C4-2B (cell line): ENCODE measurements at regions not wholly inside any gene's neighbourhood (a gene's known extent, or its start where the extent isn't known, plus 50 kb on each side); places are given as distances from the start of the nearest gene placed in this dataset.

Source experiments
- H3K27ac ChIP-seq: fragments of 450-650 bp; 2 replicates; pipeline ENCODE4 v1.5.1; 2017
- CTCF ChIP-seq: fragments of 450-650 bp; conservative IDR thresholded peaks from 2 replicates; pipeline ENCODE4 v1.5.1; 2017; ENCODE audit warnings: mild to moderate bottlenecking
- ZFX ChIP-seq: fragments of 450-650 bp; IDR thresholded peaks from 2 replicates; pipeline ENCODE4 v1.6.1; 2017

- no peak overlapping the region for H3K27ac ChIP-seq
- no peak for TF ChIP-seq ZFX
- no peak for TF ChIP-seq CTCF
Measured at GRCh38 chr2:123746006-123746405, 279.1 kb upstream of the CNTNAP5 start.

- no peak for TF ChIP-seq CTCF
- TF ChIP-seq ZFX, result no peak
- no peak overlapping the region for H3K27ac ChIP-seq
Measured at GRCh38 chr2:123747326-123747725, 277.8 kb upstream of the CNTNAP5 start.

DNA sequence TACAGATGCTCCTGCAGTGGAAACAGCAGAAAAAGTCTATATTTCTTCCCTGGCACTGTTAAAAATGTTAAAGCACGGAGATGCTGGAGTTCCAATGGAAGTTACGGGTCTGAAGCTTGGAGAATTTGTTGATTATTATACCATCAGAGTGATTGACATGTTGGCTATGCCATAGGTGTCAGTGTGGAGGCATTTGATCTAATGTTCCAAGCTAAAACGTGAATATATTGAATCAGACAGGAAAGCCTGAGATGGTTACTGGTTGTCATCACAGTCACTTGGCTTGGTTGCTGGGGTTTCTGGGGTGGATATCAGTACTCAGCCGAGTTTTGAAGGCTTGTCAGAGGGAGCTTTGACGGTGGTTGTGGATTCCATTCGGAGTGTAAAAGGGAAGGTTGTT, 262.9 kb upstream of the CNTNAP5 start:
- H3K27ac ChIP-seq, result no peak overlapping the region
- no peak for TF ChIP-seq CTCF
- TF ChIP-seq ZFX, result no peak

DNA sequence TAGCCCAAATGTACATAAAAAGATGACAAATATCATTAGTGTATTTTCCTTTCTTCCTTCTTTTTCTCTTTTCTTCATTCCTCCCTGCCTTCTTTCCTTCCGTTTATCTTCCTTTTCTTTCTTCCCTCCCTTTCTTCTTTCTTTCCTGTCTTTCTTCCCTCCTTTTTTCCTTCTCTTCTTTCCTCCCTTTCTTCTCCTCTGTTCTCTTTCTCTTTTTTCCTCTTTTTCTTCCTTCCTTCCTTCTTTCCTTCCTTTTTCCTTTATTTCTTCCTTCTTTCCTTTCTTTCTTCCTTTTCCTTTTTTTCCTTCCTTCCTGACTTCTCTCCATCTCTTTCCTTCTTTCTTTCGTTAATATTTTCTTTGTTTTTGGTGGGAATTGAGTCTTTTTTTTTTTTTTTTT, 256.9 kb upstream of the CNTNAP5 start:
- no peak overlapping the region for H3K27ac ChIP-seq

GRCh38 chr2:123769001-123769400, 256.1 kb upstream of the CNTNAP5 start:
- no peak overlapping the region for H3K27ac ChIP-seq

More for the DNA sequence above, 256.9 kb upstream of the CNTNAP5 start:
- no peak for TF ChIP-seq CTCF
- no peak for TF ChIP-seq ZFX

DNA sequence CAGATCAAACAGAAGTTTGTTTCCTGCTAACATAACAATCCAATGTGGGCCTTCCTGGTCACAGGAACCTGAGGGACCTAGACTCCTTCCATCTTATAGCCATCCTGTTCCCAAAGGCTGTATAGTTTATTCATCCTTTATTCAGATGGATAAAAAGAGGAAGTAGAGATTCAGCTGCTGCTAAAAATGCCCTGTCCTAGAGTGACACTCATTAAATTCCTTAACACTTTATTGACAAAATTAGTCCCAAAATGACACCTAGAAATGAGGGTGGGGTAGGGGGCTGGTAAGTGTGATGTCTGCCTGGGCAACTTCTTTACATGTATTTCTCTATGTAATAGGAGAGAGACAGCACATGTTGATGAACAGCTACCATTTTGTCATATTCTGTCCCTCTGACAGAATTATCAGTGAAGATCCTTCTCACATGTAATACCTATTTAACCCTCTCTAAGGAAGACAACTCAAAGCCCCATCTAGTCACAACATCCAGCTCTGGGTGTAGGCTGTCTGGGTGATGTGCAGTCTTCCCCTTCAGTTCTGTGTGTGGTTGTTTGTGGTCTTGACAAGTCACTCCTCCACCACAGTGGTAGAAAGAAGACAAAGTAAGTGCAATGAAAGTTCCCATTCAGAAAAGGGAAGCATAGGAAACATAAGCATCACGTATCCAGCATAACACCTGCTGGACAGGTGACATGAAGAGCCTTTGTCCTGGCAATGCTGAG, 253.9 kb upstream of the CNTNAP5 start:
- no peak overlapping the region for H3K27ac ChIP-seq
- no peak for TF ChIP-seq CTCF

More at GRCh38 chr2:123769001-123769400, 256.1 kb upstream of the CNTNAP5 start:
- TF ChIP-seq CTCF, result no peak
- TF ChIP-seq ZFX, result no peak

DNA sequence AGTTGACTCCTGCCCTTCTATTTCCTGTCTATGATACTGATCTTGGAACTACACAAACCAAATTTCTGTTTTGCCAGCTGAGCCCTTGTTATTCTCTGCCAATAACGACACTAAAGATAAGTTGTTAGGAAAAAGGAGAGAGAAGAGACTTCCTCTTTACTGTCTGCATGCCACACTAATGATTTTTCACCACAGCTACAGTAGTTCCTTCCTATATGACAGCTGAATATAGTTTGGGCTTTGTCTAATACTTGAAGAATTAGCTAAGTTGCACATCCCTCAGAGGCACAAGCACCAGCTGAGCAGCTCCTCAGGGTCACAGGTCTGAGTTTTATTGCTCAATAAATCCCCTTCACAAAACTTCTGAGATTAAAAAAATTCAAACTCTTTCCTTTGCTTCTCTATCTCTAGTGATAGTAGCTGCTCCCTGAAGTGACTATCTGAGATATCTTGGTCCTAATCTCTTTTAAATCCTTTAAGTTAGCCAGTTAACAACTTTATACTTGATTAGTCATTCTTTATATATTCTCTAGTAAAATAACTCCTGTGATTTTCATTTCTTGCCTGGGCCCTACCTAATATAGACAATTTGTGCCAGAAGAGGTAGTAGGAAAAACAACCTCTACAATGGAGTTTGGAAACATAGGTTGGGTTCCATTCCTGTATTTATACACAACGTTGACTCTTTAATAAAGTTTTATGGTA, 253.0 kb upstream of the CNTNAP5 start:
- TF ChIP-seq CTCF (no peak), ZFX (no peak)
- no peak overlapping the region for H3K27ac ChIP-seq
